ENCODE measurements at regions not wholly inside any gene's neighbourhood (a gene's known extent, or its start where the extent isn't known, plus 50 kb on each side); places are given as distances from the start of the nearest gene placed in this dataset.

GRCh38 chr3:21357241-21357640, 393.8 kb downstream of the ZNF385D start:
- Histone ChIP-seq H3K9me3 (no peaks in the 10 kb centered on the region), H3K36me3 (no peaks in the 10 kb centered on the region), H3K27me3 (no peaks in the 10 kb centered on the region), H3K27ac (no peak overlapping the region), H3K4me1 (no peaks in the 10 kb centered on the region), H3K4me3 (no peak overlapping the region)
- intact Hi-C loops (cut with DNase I) = no loop called here
- TF ChIP-seq CTCF (IDR thresholded peaks at IDR 0.05) (no peak), POLR2AphosphoS5 (IDR thresholded peaks at IDR 0.05; ENCODE audit: insufficient read depth in 1 of 2, low read depth in 1 of 2) (no peak), POLR2A (IDR thresholded peaks at IDR 0.05) (no peak)
- no peak for DNase-seq (ENCODE audit: extremely low spot score in 2 of 2)

- Histone ChIP-seq H3K4me1 (no peaks in the 10 kb centered on the region), H3K27me3 (no peaks in the 10 kb centered on the region), H3K27ac (no peak overlapping the region), H3K36me3 (no peaks in the 10 kb centered on the region), H3K4me3 (no peak overlapping the region), H3K9me3 (no peaks in the 10 kb centered on the region)
- TF ChIP-seq POLR2A (IDR thresholded peaks at IDR 0.05) (no peak), POLR2AphosphoS5 (IDR thresholded peaks at IDR 0.05; ENCODE audit: insufficient read depth in 1 of 2, low read depth in 1 of 2) (no peak), CTCF (IDR thresholded peaks at IDR 0.05) (no peak)
- no peak for DNase-seq (ENCODE audit: extremely low spot score in 2 of 2)
- intact Hi-C loops (cut with DNase I) = no loop called here
Measured at GRCh38 chr3:21356402-21356801, 394.6 kb downstream of the ZNF385D start.

GRCh38 chr3:21345382-21345976, 405.5 kb downstream of the ZNF385D start:
- Histone ChIP-seq H3K27me3 (no peaks in the 10 kb centered on the region), H3K9me3 (no peaks in the 10 kb centered on the region), H3K36me3 (no peaks in the 10 kb centered on the region), H3K4me3 (no peak overlapping the region), H3K4me1 (no peaks in the 10 kb centered on the region), H3K27ac (no peak overlapping the region)
- TF ChIP-seq CTCF (IDR thresholded peaks at IDR 0.05) (no peak), POLR2A (IDR thresholded peaks at IDR 0.05) (no peak), POLR2AphosphoS5 (IDR thresholded peaks at IDR 0.05; ENCODE audit: insufficient read depth in 1 of 2, low read depth in 1 of 2) (no peak)
- intact Hi-C loops (cut with DNase I) = no loop called here
- DNase-seq (ENCODE audit: extremely low spot score in 2 of 2) = no peak

GRCh38 chr3:21331857-21332256, 419.2 kb downstream of the ZNF385D start:
- H3K9me3 ChIP-seq = no peaks in the 10 kb centered on the region
- H3K4me3 ChIP-seq = no peak overlapping the region
- no peak for DNase-seq (ENCODE audit: extremely low spot score in 2 of 2)
- H3K27me3 ChIP-seq = no peaks in the 10 kb centered on the region
- intact Hi-C loops (cut with DNase I) = no loop called here
- H3K36me3 ChIP-seq = no peaks in the 10 kb centered on the region
- H3K4me1 ChIP-seq = no peaks in the 10 kb centered on the region
- no peak overlapping the region for H3K27ac ChIP-seq
- TF ChIP-seq POLR2A (IDR thresholded peaks at IDR 0.05) (no peak), CTCF (IDR thresholded peaks at IDR 0.05) (no peak), POLR2AphosphoS5 (IDR thresholded peaks at IDR 0.05; ENCODE audit: insufficient read depth in 1 of 2, low read depth in 1 of 2) (no peak)

GRCh38 chr3:21331321-21331720, 419.7 kb downstream of the ZNF385D start:
- no peak overlapping the region for H3K4me3 ChIP-seq
- H3K27ac ChIP-seq = no peak overlapping the region
- no peaks in the 10 kb centered on the region for H3K27me3 ChIP-seq
- no peak for TF ChIP-seq POLR2AphosphoS5 (IDR thresholded peaks at IDR 0.05; ENCODE audit: insufficient read depth in 1 of 2, low read depth in 1 of 2)
- no peak for TF ChIP-seq CTCF (IDR thresholded peaks at IDR 0.05)
- TF ChIP-seq POLR2A (IDR thresholded peaks at IDR 0.05) = no peak
- H3K9me3 ChIP-seq = no peaks in the 10 kb centered on the region
- intact Hi-C loops (cut with DNase I) = no loop called here
- no peaks in the 10 kb centered on the region for H3K36me3 ChIP-seq
- no peak for DNase-seq (ENCODE audit: extremely low spot score in 2 of 2)
- H3K4me1 ChIP-seq = no peaks in the 10 kb centered on the region

Measured in vagina (tissue), 2 donors.